ENCODE measurements at regions not wholly inside any gene's neighbourhood (a gene's known extent, or its start where the extent isn't known, plus 50 kb on each side); places are given as distances from the start of the nearest gene placed in this dataset.

GRCh38 chr6:133129556-133129955, 111.6 kb upstream of the EYA4 start:
- Histone ChIP-seq H3K79me1 (ENCODE audit: insufficient read depth, low read depth, low read length, poor library complexity, severe bottlenecking) (no peaks in the 10 kb centered on the region), H3K14ac (ENCODE audit: insufficient read depth, low read length) (no peak overlapping the region), H3K23me2 (ENCODE audit: insufficient read length, low read depth, low read length, poor library complexity, severe bottlenecking) (no peaks in the 10 kb centered on the region), H2AK5ac (ENCODE audit: insufficient read length, low read length) (no peak overlapping the region), H3K18ac (ENCODE audit: insufficient read length, low read depth, low read length) (no peak overlapping the region), H4K20me1 (ENCODE audit: control insufficient read depth, insufficient read depth, insufficient read length) (no peaks in the 10 kb centered on the region), H4K5ac (ENCODE audit: insufficient read length, low read depth, low read length) (no peak overlapping the region), H2BK15ac (ENCODE audit: low read depth, low read length) (no peak overlapping the region), H4K91ac (ENCODE audit: insufficient read length, low read depth, low read length) (no peak overlapping the region), H3K23ac (ENCODE audit: insufficient read length, low read depth, low read length) (no peak overlapping the region), H3K56ac (ENCODE audit: insufficient read length, low read depth, low read length) (no peak overlapping the region), H3K79me2 (ENCODE audit: insufficient read depth, low read length) (no peaks in the 10 kb centered on the region), H2BK120ac (ENCODE audit: low read depth, low read length, poor library complexity, severe bottlenecking) (no peak overlapping the region), H3K4me2 (ENCODE audit: insufficient read depth, insufficient read length, low read length) (no peak overlapping the region), H3K9ac (ENCODE audit: extremely low read depth, insufficient read length, low read length) (no peak overlapping the region), H3K4ac (ENCODE audit: low read depth, low read length) (no peak overlapping the region), H3K27me3 (ENCODE audit: insufficient read depth, low read length) (no peaks in the 10 kb centered on the region), H2BK20ac (ENCODE audit: low read depth, low read length, poor library complexity, severe bottlenecking) (no peak overlapping the region), H3T11ph (ENCODE audit: low read length) (no peak overlapping the region), H3K9me3 (ENCODE audit: control insufficient read depth, low read depth, low read length) (no peaks in the 10 kb centered on the region), H2BK12ac (ENCODE audit: insufficient read length, low read depth, low read length) (no peak overlapping the region), H2BK5ac (ENCODE audit: insufficient read length, low read length) (no peak overlapping the region), H4K8ac (replicated peaks; ENCODE audit: insufficient read length, low read depth, low read length) (no peak overlapping the region), H2AFZ (ENCODE audit: low read length) (no peak overlapping the region), H3K27ac (ENCODE audit: insufficient read length, low read depth, low read length) (no peak overlapping the region), H3K4me1 (ENCODE audit: insufficient read depth, low read length) (no peaks in the 10 kb centered on the region)
- no peak overlapping the region for H3K27ac Mint-ChIP-seq
- no peaks in the 10 kb centered on the region for H3K9me3 Mint-ChIP-seq
- H3K36me3 Mint-ChIP-seq (ENCODE audit: insufficient read depth in 1 of 3, low read depth in 3 of 3) = no peaks in the 10 kb centered on the region
- H3K4me3 Mint-ChIP-seq = no peak overlapping the region
- H3K27me3 Mint-ChIP-seq (ENCODE audit: low read depth) = no peaks in the 10 kb centered on the region
- no peak for DNase-seq
- WGBS (ENCODE audit: extremely low coverage, insufficient read length, low lambda C conversion rate) = no CpG with 5 or more reads among the region's 1 CpG
- H3K4me1 Mint-ChIP-seq = 0 out of 4 replicates have a peak, but pooled peaks cover 0 to 7% of the 10 kb centered on the region in 2 experiments
- TF ChIP-seq, protein P1, sequence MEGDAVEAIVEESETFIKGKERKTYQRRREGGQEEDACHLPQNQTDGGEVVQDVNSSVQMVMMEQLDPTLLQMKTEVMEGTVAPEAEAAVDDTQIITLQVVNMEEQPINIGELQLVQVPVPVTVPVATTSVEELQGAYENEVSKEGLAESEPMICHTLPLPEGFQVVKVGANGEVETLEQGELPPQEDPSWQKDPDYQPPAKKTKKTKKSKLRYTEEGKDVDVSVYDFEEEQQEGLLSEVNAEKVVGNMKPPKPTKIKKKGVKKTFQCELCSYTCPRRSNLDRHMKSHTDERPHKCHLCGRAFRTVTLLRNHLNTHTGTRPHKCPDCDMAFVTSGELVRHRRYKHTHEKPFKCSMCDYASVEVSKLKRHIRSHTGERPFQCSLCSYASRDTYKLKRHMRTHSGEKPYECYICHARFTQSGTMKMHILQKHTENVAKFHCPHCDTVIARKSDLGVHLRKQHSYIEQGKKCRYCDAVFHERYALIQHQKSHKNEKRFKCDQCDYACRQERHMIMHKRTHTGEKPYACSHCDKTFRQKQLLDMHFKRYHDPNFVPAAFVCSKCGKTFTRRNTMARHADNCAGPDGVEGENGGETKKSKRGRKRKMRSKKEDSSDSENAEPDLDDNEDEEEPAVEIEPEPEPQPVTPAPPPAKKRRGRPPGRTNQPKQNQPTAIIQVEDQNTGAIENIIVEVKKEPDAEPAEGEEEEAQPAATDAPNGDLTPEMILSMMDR (conservative IDR thresholded peaks at IDR 0.05) = no peak
